ENCODE measurements at regions not wholly inside any gene's neighbourhood (a gene's known extent, or its start where the extent isn't known, plus 50 kb on each side); places are given as distances from the start of the nearest gene placed in this dataset.

- TF ChIP-seq CTCF (IDR thresholded peaks at IDR 0.05; ENCODE audit: low read depth, low read length) (no peak), EZH2phosphoT487 (IDR thresholded peaks at IDR 0.05; ENCODE audit: low read depth) (no peak)
Measured at GRCh38 chr9:78775696-78776295, 478.9 kb downstream of the PSAT1 start.
